Stromal cell of bone marrow (primary cell): ENCODE measurements at regions not wholly inside any gene's neighbourhood (a gene's known extent, or its start where the extent isn't known, plus 50 kb on each side); places are given as distances from the start of the nearest gene placed in this dataset.

Source experiments
- DNase-seq: peaks from one replicate; pipeline ENCODE4 v3.0.0-alpha.2; 2012; ENCODE audit warnings: low read depth

GRCh38 chr9:129283705-129284606 is 105.9 kb upstream of the IER5L start:
- no peak for DNase-seq

GRCh38 chr9:129283291-129283691 is 105.2 kb upstream of the IER5L start:
- no peak for DNase-seq

GRCh38 chr9:129282731-129283211 is 104.7 kb upstream of the IER5L start:
- DNase-seq = no peak

- DNase-seq = no peak
Measured at GRCh38 chr9:129282272-129282671, 104.2 kb upstream of the IER5L start.

- no peak for DNase-seq
Measured at GRCh38 chr9:129281506-129282145, 103.6 kb upstream of the IER5L start.

- DNase-seq = no peak
Measured at GRCh38 chr9:129280623-129281271, 102.7 kb upstream of the IER5L start.

- DNase-seq = no peak
Measured at GRCh38 chr9:129280236-129280622, 102.2 kb upstream of the IER5L start.

GRCh38 chr9:129278391-129279237 is 100.6 kb upstream of the IER5L start:
- DNase-seq = no peak

- no peak for DNase-seq
Measured at GRCh38 chr9:129276486-129277230, 98.6 kb upstream of the IER5L start.

- no peak for DNase-seq
Measured at GRCh38 chr9:129275626-129276247, 97.7 kb upstream of the IER5L start.

GRCh38 chr9:129273941-129274684 is 96.1 kb upstream of the IER5L start:
- no peak for DNase-seq

- DNase-seq = no peak
Measured at GRCh38 chr9:129273136-129273895, 95.3 kb upstream of the IER5L start.

- peak; percentile 14 for DNase-seq
Measured at GRCh38 chr9:129272348-129273025, 94.4 kb upstream of the IER5L start.

GRCh38 chr9:129270903-129271431 is 92.9 kb upstream of the IER5L start:
- DNase-seq = peak; percentile 89

- no peak for DNase-seq
Measured at GRCh38 chr9:129270205-129270604, 92.1 kb upstream of the IER5L start.

- DNase-seq = no peak
Measured at GRCh38 chr9:129267141-129267540, 89.1 kb upstream of the IER5L start.

- no peak for DNase-seq
Measured at GRCh38 chr9:129266536-129266935, 88.5 kb upstream of the IER5L start.

GRCh38 chr9:129264388-129264787 is 86.3 kb upstream of the IER5L start:
- DNase-seq = no peak
